ENCODE measurements at regions not wholly inside any gene's neighbourhood (a gene's known extent, or its start where the extent isn't known, plus 50 kb on each side); places are given as distances from the start of the nearest gene placed in this dataset. TPM values are rescaled to one million over a fixed set of nuclear protein-coding genes. Genes with fewer than 3 reads are reported as not detected.

- H3K27ac ChIP-seq (ENCODE audit: low read depth in 1 of 2, low read length in 2 of 2) = no peak overlapping the region
Observed at GRCh38 chr11:15912825-15913224, 443.5 kb downstream of the SOX6 start.

GRCh38 chr11:15913261-15913660 lies 443.1 kb downstream of the SOX6 start:
- no peak overlapping the region for H3K27ac Mint-ChIP-seq
- Histone ChIP-seq H3K4me1 (ENCODE audit: control insufficient read depth in 1 of 2, insufficient read depth in 2 of 2, low read length in 2 of 2) (peaks cover 19 to 23% of the 10 kb centered on the region in 2 donors), H3K4me3 (replicated peaks in 1 of 3; ENCODE audit: low read depth in 2 of 3, low read length in 3 of 3) (no peak overlapping the region), H3K36me3 (replicated peaks in 1 of 2; ENCODE audit: control insufficient read depth in 1 of 2, insufficient read depth in 2 of 2, low read length in 2 of 2) (no peaks in the 10 kb centered on the region), H3K27ac (ENCODE audit: low read depth in 1 of 2, low read length in 2 of 2) (no peak overlapping the region), H3K4me2 (replicated peaks; ENCODE audit: extremely low read depth, low read length, poor library complexity, severe bottlenecking) (no peak overlapping the region), H3K27me3 (ENCODE audit: control insufficient read depth in 2 of 2, insufficient read depth in 2 of 2, low read length in 2 of 2) (no peaks in the 10 kb centered on the region), H3K9ac (ENCODE audit: insufficient read depth, low read length, poor library complexity, severe bottlenecking) (no peak overlapping the region), H2AFZ (ENCODE audit: insufficient read depth, low read depth, low read length, poor library complexity, severe bottlenecking) (no peak overlapping the region), H3K79me2 (ENCODE audit: insufficient read depth, low read length) (no peaks in the 10 kb centered on the region), H3K9me3 (replicated peaks in 1 of 2; ENCODE audit: control insufficient read depth in 1 of 2, insufficient read depth in 1 of 2, low read length in 2 of 2) (no peaks in the 10 kb centered on the region), H4K20me1 (ENCODE audit: insufficient read depth, low read length) (no peaks in the 10 kb centered on the region)
- H3K9me3 Mint-ChIP-seq = peaks cover 0 to 1% (median 0%) of the 10 kb centered on the region in 7 donors
- no peak for DNase-seq
- WGBS (ENCODE audit: insufficient coverage) = no CpG with 5 or more reads among the region's 2 CpGs
- no peak for TF ChIP-seq CTCF (IDR thresholded peaks at IDR 0.05)
- no peaks in the 10 kb centered on the region for H3K36me3 Mint-ChIP-seq
- peaks cover 0 to 1% (median 0%) of the 10 kb centered on the region in 3 donors for H3K27me3 Mint-ChIP-seq (ENCODE audit: low read depth in 3 of 3)
- intact Hi-C loops (cut with micrococcal nuclease) = no loop called here
- no peak overlapping the region for H3K4me3 Mint-ChIP-seq
- H3K4me1 Mint-ChIP-seq = peaks cover 27% of the 10 kb centered on the region

More at GRCh38 chr11:15912825-15913224, 443.5 kb downstream of the SOX6 start:
- no peak for DNase-seq
- Histone ChIP-seq H2AFZ (ENCODE audit: insufficient read depth, low read depth, low read length, poor library complexity, severe bottlenecking) (no peak overlapping the region), H3K9me3 (replicated peaks in 1 of 2; ENCODE audit: control insufficient read depth in 1 of 2, insufficient read depth in 1 of 2, low read length in 2 of 2) (no peaks in the 10 kb centered on the region), H3K4me1 (ENCODE audit: control insufficient read depth in 1 of 2, insufficient read depth in 2 of 2, low read length in 2 of 2) (peaks cover 19 to 23% of the 10 kb centered on the region in 2 donors), H3K36me3 (replicated peaks in 1 of 2; ENCODE audit: control insufficient read depth in 1 of 2, insufficient read depth in 2 of 2, low read length in 2 of 2) (no peaks in the 10 kb centered on the region), H3K4me2 (replicated peaks; ENCODE audit: extremely low read depth, low read length, poor library complexity, severe bottlenecking) (no peak overlapping the region), H3K79me2 (ENCODE audit: insufficient read depth, low read length) (no peaks in the 10 kb centered on the region), H4K20me1 (ENCODE audit: insufficient read depth, low read length) (no peaks in the 10 kb centered on the region), H3K9ac (ENCODE audit: insufficient read depth, low read length, poor library complexity, severe bottlenecking) (no peak overlapping the region), H3K4me3 (replicated peaks in 1 of 3; ENCODE audit: low read depth in 2 of 3, low read length in 3 of 3) (no peak overlapping the region), H3K27me3 (ENCODE audit: control insufficient read depth in 2 of 2, insufficient read depth in 2 of 2, low read length in 2 of 2) (no peaks in the 10 kb centered on the region)
- no peak overlapping the region for H3K27ac Mint-ChIP-seq
- no peaks in the 10 kb centered on the region for H3K36me3 Mint-ChIP-seq
- H3K9me3 Mint-ChIP-seq = peaks cover 0 to 1% (median 0%) of the 10 kb centered on the region in 7 donors
- intact Hi-C loops (cut with micrococcal nuclease) = no loop called here
- H3K27me3 Mint-ChIP-seq (ENCODE audit: low read depth in 3 of 3) = peaks cover 0 to 1% (median 0%) of the 10 kb centered on the region in 3 donors
- peaks cover 27% of the 10 kb centered on the region for H3K4me1 Mint-ChIP-seq
- no peak overlapping the region for H3K4me3 Mint-ChIP-seq
- TF ChIP-seq CTCF (IDR thresholded peaks at IDR 0.05) = no peak
- WGBS (ENCODE audit: insufficient coverage) = 97% methylated on average over 7 of the region's 7 CpGs

Small RNAs in the stretch of these regions (small RNA-seq; reads per million reads assigned to genes)
- not detected for gene RF00324 (ENCODE audit: insufficient read length, low read depth)
